H4 (cell line): ENCODE measurements at regions not wholly inside any gene's neighbourhood (a gene's known extent, or its start where the extent isn't known, plus 50 kb on each side); places are given as distances from the start of the nearest gene placed in this dataset.
"Not testable (repeated sequence)": the region's sequence is repeated elsewhere in the genome, so short reads cannot be mapped to it uniquely, and the experiment has no call there.

ENCODE experiments used
- DNase-seq: peaks from one replicate; pipeline ENCODE4 v3.0.0-alpha.2; 2015; ENCODE audit warnings: low spot score

GRCh38 chr2:87075054-87075790, 53.6 kb upstream of the PLGLB1 start:
- not testable (repeated sequence) for DNase-seq

- peak; percentile 12 for DNase-seq
Observed at GRCh38 chr2:87075791-87076252, 54.2 kb upstream of the PLGLB1 start.

GRCh38 chr2:87076253-87077123, 54.8 kb upstream of the PLGLB1 start:
- DNase-seq = peak; percentile 77

GRCh38 chr2:87077124-87077446, 55.4 kb upstream of the PLGLB1 start:
- DNase-seq = not testable (repeated sequence)

GRCh38 chr2:87081727-87082126, 60.1 kb upstream of the PLGLB1 start:
- DNase-seq = not testable (repeated sequence)

GRCh38 chr2:87088079-87088478, 66.4 kb upstream of the PLGLB1 start:
- not testable (repeated sequence) for DNase-seq

- not testable (repeated sequence) for DNase-seq
Observed at GRCh38 chr2:87089401-87089800, 67.8 kb upstream of the PLGLB1 start.

GRCh38 chr2:87093252-87093651, 71.6 kb upstream of the PLGLB1 start:
- DNase-seq = not testable (repeated sequence)

- not testable (repeated sequence) for DNase-seq
Observed at GRCh38 chr2:87093937-87094529, 72.4 kb upstream of the PLGLB1 start.

- not testable (repeated sequence) for DNase-seq
Observed at GRCh38 chr2:87095804-87096203, 74.2 kb upstream of the PLGLB1 start.

- not testable (repeated sequence) for DNase-seq
Observed at GRCh38 chr2:87128761-87129553, 107.3 kb upstream of the PLGLB1 start.

GRCh38 chr2:87132577-87132976, 110.9 kb upstream of the PLGLB1 start:
- DNase-seq = not testable (repeated sequence)

- not testable (repeated sequence) for DNase-seq
Observed at GRCh38 chr2:87151835-87152493, 130.3 kb upstream of the PLGLB1 start.

- DNase-seq = not testable (repeated sequence)
Observed at GRCh38 chr2:87174454-87174853, 152.8 kb upstream of the PLGLB1 start.

GRCh38 chr2:87183373-87183772, 161.7 kb upstream of the PLGLB1 start:
- not testable (repeated sequence) for DNase-seq

GRCh38 chr2:87184260-87184659, 162.6 kb upstream of the PLGLB1 start:
- not testable (repeated sequence) for DNase-seq

GRCh38 chr2:87189214-87189613, 167.6 kb upstream of the PLGLB1 start:
- not testable (repeated sequence) for DNase-seq

GRCh38 chr2:87193336-87193735, 171.7 kb upstream of the PLGLB1 start:
- not testable (repeated sequence) for DNase-seq

GRCh38 chr2:87194254-87194999, 172.8 kb upstream of the PLGLB1 start:
- not testable (repeated sequence) for DNase-seq

GRCh38 chr2:87196720-87197388, 175.2 kb upstream of the PLGLB1 start:
- not testable (repeated sequence) for DNase-seq
